DMS79 treated with DMSO at 0.1 percent for 48 hours (cell line): ENCODE measurements at regions not wholly inside any gene's neighbourhood (a gene's known extent, or its start where the extent isn't known, plus 50 kb on each side); places are given as distances from the start of the nearest gene placed in this dataset.

ENCODE experiments used
- DNase-seq: peaks from one replicate; lab custom pipeline; 2025; lab: John Stamatoyannopoulos, UW

- DNase-seq = no peak
Observed at GRCh38 chr5:123244458-123244857, 155.4 kb downstream of the PRDM6 start.
